PC-9 (cell line): ENCODE measurements at regions not wholly inside any gene's neighbourhood (a gene's known extent, or its start where the extent isn't known, plus 50 kb on each side); places are given as distances from the start of the nearest gene placed in this dataset.

Experiments used
- BruUV-seq: library from RNA; stranded (reverse); fragments of 400-500 nt; replicated peaks from 2 replicates; lab custom pipeline; 2021; lab: Mats Ljungman, UMichigan
- CTCF ChIA-PET: fragments of 300-600 bp; sonication (Branson Sonifier 250); formaldehyde crosslinking; loops from one replicate; lab custom pipeline; 2022; ENCODE audit warnings: antibody characterized with exemption; lab: Charles Lee
- POLR2A ChIA-PET: fragments of 300-600 bp; sonication (Branson Sonifier 250); formaldehyde crosslinking; loops from one replicate; lab custom pipeline; 2022; ENCODE audit warnings: antibody characterized with exemption; ENCODE audit not compliant: unreplicated experiment; lab: Charles Lee
- DNase-seq, 2 experiments: peaks; one replicate each; pipeline versions ENCODE4 v3.0.0 to v3.0.0-alpha.2; 2015 to 2022; ENCODE audit warnings: mixed read lengths in 1 of 2
- H2AFZ ChIP-seq: fragments of 200-600 bp; sonication (generic); 2 replicates; pipeline ENCODE4 v1.8.1; 2017; ENCODE audit warnings: antibody characterized with exemption
- H3F3A ChIP-seq: fragments of 200-600 bp; sonication (generic); 2 replicates; pipeline ENCODE4 v1.8.1; 2017; ENCODE audit warnings: antibody characterized with exemption, mild to moderate bottlenecking, low read depth; ENCODE audit not compliant: insufficient read depth
- H3K27ac ChIP-seq: fragments of 200-600 bp; sonication (generic); 2 replicates; pipeline ENCODE4 v1.6.1; 2016; ENCODE audit warnings: mixed run types
- H3K27me3 ChIP-seq: fragments of 200-600 bp; sonication (generic); 2 replicates; pipeline ENCODE4 v1.6.1; 2016; ENCODE audit warnings: low read depth, mixed run types; ENCODE audit not compliant: insufficient read depth
- H3K36me3 ChIP-seq: fragments of 200-600 bp; sonication (generic); 2 replicates; pipeline ENCODE4 v1.6.1; 2016; ENCODE audit warnings: low read depth, mixed run types
- H3K4me1 ChIP-seq: fragments of 200-600 bp; sonication (generic); replicated peaks from 2 replicates; pipeline ENCODE4 v1.6.1; 2016; ENCODE audit warnings: mixed run types; ENCODE audit not compliant: insufficient read depth
- H3K4me2 ChIP-seq: fragments of 200-600 bp; sonication (generic); 2 replicates; pipeline ENCODE4 v1.6.1; 2017; ENCODE audit warnings: mixed run types
- H3K4me3 ChIP-seq: fragments of 200-600 bp; sonication (generic); 2 replicates; pipeline ENCODE4 v1.6.1; 2016; ENCODE audit warnings: mixed run types
- H3K79me2 ChIP-seq: fragments of 200-600 bp; sonication (generic); 2 replicates; pipeline ENCODE4 v1.6.1; 2017; ENCODE audit warnings: low read depth, mixed run types
- H3K9me2 ChIP-seq: fragments of 200-600 bp; sonication (generic); 2 replicates; pipeline ENCODE4 v1.8.1; 2017; ENCODE audit warnings: mild to moderate bottlenecking; ENCODE audit not compliant: insufficient read depth
- H3K9me3 ChIP-seq: fragments of 200-600 bp; sonication (generic); 2 replicates; pipeline ENCODE4 v1.8.1; 2016; ENCODE audit warnings: low read depth; ENCODE audit not compliant: insufficient read depth
- H4K20me1 ChIP-seq: fragments of 200-600 bp; sonication (generic); 2 replicates; pipeline ENCODE4 v1.8.1; 2017; ENCODE audit not compliant: insufficient read depth
- CTCF ChIP-seq: fragments of 200-600 bp; sonication (generic); conservative IDR thresholded peaks from 2 replicates; pipeline ENCODE4 v1.6.1; 2017; ENCODE audit warnings: mixed run types, antibody characterized with exemption, mild to moderate bottlenecking, moderate library complexity
- EZH2 ChIP-seq: fragments of 200-600 bp; sonication (generic); IDR thresholded peaks from 2 replicates; pipeline ENCODE4 v1.8.0; 2017; ENCODE audit warnings: antibody characterized with exemption, low read depth
- intact Hi-C: fragments of 100-400 bp; cut with micrococcal nuclease; formaldehyde crosslinking; loops from one replicate; pipeline ENCODE4 v1.10.0; 2022; ENCODE audit not compliant: unreplicated experiment

- ChIA-PET CTCF (no interaction called here), POLR2A (no interaction called here)
- H3K4me1 ChIP-seq = peaks cover 14% of the 10 kb centered on the region
- no peaks in the 10 kb centered on the region for H4K20me1 ChIP-seq
- H3K79me2 ChIP-seq = no peaks in the 10 kb centered on the region
- H2AFZ ChIP-seq = no peak overlapping the region
- intact Hi-C loops = no loop called here
- H3K27ac ChIP-seq = no peak overlapping the region
- TF ChIP-seq CTCF (no peak), EZH2 (no peak)
- H3K9me2 ChIP-seq = no peaks in the 10 kb centered on the region
- no peaks in the 10 kb centered on the region for H3K27me3 ChIP-seq
- DNase-seq = no peak
- peaks cover 11% of the 10 kb centered on the region; the same call in 1 of the 2 replicates for H3F3A ChIP-seq
- 0 out of 2 replicates have a peak, but pooled peaks cover 6% of the 10 kb centered on the region for H3K36me3 ChIP-seq
- H3K9me3 ChIP-seq = peaks cover 10% of the 10 kb centered on the region; the same call in 1 of the 2 replicates
- H3K4me2 ChIP-seq = no peak overlapping the region
- BruUV-seq = no TSS peak
- H3K4me3 ChIP-seq = no peak overlapping the region
Measured at GRCh38 chr7:23981758-23982157, 271.7 kb downstream of the STK31 start.

GRCh38 chr7:24005517-24005916, 278.5 kb upstream of the NPY start:
- Histone ChIP-seq H3K79me2 (no peaks in the 10 kb centered on the region), H3K27me3 (no peaks in the 10 kb centered on the region), H3K4me3 (no peak overlapping the region), H3K27ac (no peak overlapping the region), H3K36me3 (no peaks in the 10 kb centered on the region), H3K9me2 (no peaks in the 10 kb centered on the region), H3K4me2 (no peak overlapping the region), H3K9me3 (0 out of 2 replicates have a peak, but pooled peaks cover 5% of the 10 kb centered on the region), H2AFZ (no peak overlapping the region), H4K20me1 (no peaks in the 10 kb centered on the region), H3K4me1 (no peaks in the 10 kb centered on the region), H3F3A (no peaks in the 10 kb centered on the region)
- DNase-seq = no peak
- POLR2A ChIA-PET = no interaction called here
- intact Hi-C loops = loop anchor here (5.0 kb wide), 1 partner anchor 162 kb away; no protein-coding TSS in a partner anchor
- BruUV-seq = no TSS peak
- CTCF ChIA-PET = no interaction called here
- TF ChIP-seq CTCF = peak; percentile 32; the same call in 1 of the 2 replicates
- no peak for TF ChIP-seq EZH2

- ChIA-PET CTCF (no interaction called here), POLR2A (no interaction called here)
- no peaks in the 10 kb centered on the region for H3K27me3 ChIP-seq
- H3K4me1 ChIP-seq = no peaks in the 10 kb centered on the region
- H3K36me3 ChIP-seq = no peaks in the 10 kb centered on the region
- BruUV-seq = no TSS peak
- H3K9me2 ChIP-seq = no peaks in the 10 kb centered on the region
- no peak overlapping the region for H3K4me2 ChIP-seq
- peak in 1 of 2 experiments; percentile 52 for DNase-seq
- no peak overlapping the region; the same call in 1 of the 2 replicates for H2AFZ ChIP-seq
- 0 out of 2 replicates have a peak, but pooled peaks cover 5% of the 10 kb centered on the region for H3K9me3 ChIP-seq
- H4K20me1 ChIP-seq = no peaks in the 10 kb centered on the region
- intact Hi-C loops = no loop called here
- no peak for TF ChIP-seq CTCF
- no peak for TF ChIP-seq EZH2
- no peaks in the 10 kb centered on the region for H3K79me2 ChIP-seq
- no peak overlapping the region for H3K4me3 ChIP-seq
- no peak overlapping the region for H3K27ac ChIP-seq
- H3F3A ChIP-seq = no peaks in the 10 kb centered on the region
Measured at GRCh38 chr7:24010495-24010894, 273.5 kb upstream of the NPY start.
